Neural progenitor cell (in vitro differentiated cells): ENCODE measurements at regions not wholly inside any gene's neighbourhood (a gene's known extent, or its start where the extent isn't known, plus 50 kb on each side); places are given as distances from the start of the nearest gene placed in this dataset.

Experiments
- DNase-seq: peaks from one replicate; pipeline ENCODE4 v3.0.0-alpha.2; 2016; ENCODE audit warnings: low spot score
- H2AFZ ChIP-seq: fragments of 200-600 bp; sonication (generic); replicated peaks from 2 replicates; pipeline ENCODE4 v1.6.1; 2016; ENCODE audit warnings: antibody characterized with exemption
- H3F3A ChIP-seq: fragments of 200-600 bp; sonication (generic); 2 replicates; pipeline ENCODE4 v1.6.1; 2016; ENCODE audit warnings: antibody characterized with exemption, low read depth
- H3K27ac ChIP-seq: fragments of 200-600 bp; sonication (generic); 2 replicates; pipeline ENCODE4 v1.5.1; 2016; ENCODE audit warnings: mild to moderate bottlenecking
- H3K27me3 ChIP-seq: fragments of 200-600 bp; sonication (generic); 2 replicates; pipeline ENCODE4 v1.6.1; 2016; ENCODE audit warnings: mild to moderate bottlenecking, moderate library complexity
- H3K36me3 ChIP-seq: fragments of 200-600 bp; sonication (generic); 2 replicates; pipeline ENCODE4 v1.5.1; 2016
- H3K4me1 ChIP-seq: fragments of 200-600 bp; sonication (generic); 2 replicates; pipeline ENCODE4 v1.6.1; 2016; ENCODE audit warnings: mixed run types
- H3K4me2 ChIP-seq: fragments of 200-600 bp; sonication (generic); 2 replicates; pipeline ENCODE4 v1.6.1; 2016
- H3K4me3 ChIP-seq: fragments of 200-600 bp; sonication (generic); 2 replicates; pipeline ENCODE4 v1.5.1; 2016
- H3K79me2 ChIP-seq: fragments of 200-600 bp; sonication (generic); 2 replicates; pipeline ENCODE4 v1.6.1; 2016; ENCODE audit warnings: low read depth
- H3K9ac ChIP-seq: fragments of 200-600 bp; sonication (generic); 2 replicates; pipeline ENCODE4 v1.6.1; 2016
- H3K9me3 ChIP-seq: fragments of 200-600 bp; sonication (generic); 2 replicates; pipeline ENCODE4 v1.5.1; 2016; ENCODE audit warnings: low read depth
- H4K20me1 ChIP-seq: fragments of 200-600 bp; sonication (generic); 2 replicates; pipeline ENCODE4 v1.6.1; 2016; ENCODE audit warnings: low read depth
- H3K27ac Mint-ChIP-seq: 3 replicates; pipeline ENCODE4 v1.8.0; 2021; ENCODE audit warnings: mixed read lengths
- H3K27me3 Mint-ChIP-seq: 2 replicates; pipeline ENCODE4 v1.8.0; 2022; ENCODE audit warnings: low read depth, mild to moderate bottlenecking, inconsistent platforms, moderate library complexity, mixed read lengths; ENCODE audit not compliant: insufficient read depth
- H3K36me3 Mint-ChIP-seq: 3 replicates; pipeline ENCODE4 v1.8.0; 2021; ENCODE audit warnings: mixed read lengths
- H3K4me1 Mint-ChIP-seq: 3 replicates; pipeline ENCODE4 v1.8.0; 2021; ENCODE audit warnings: mixed read lengths
- H3K4me3 Mint-ChIP-seq: 3 replicates; pipeline ENCODE4 v1.8.0; 2021; ENCODE audit warnings: mild to moderate bottlenecking, moderate library complexity, mixed read lengths
- H3K9me3 Mint-ChIP-seq: 3 replicates; pipeline ENCODE4 v1.8.0; 2020; ENCODE audit warnings: mixed read lengths
- EZH2 ChIP-seq: fragments of 200-600 bp; sonication (generic); IDR thresholded peaks from 2 replicates; pipeline ENCODE4 v1.6.1; 2017; ENCODE audit warnings: antibody characterized with exemption, mild to moderate bottlenecking, moderate library complexity
- EZH2phosphoT487 ChIP-seq: fragments of 200-600 bp; sonication (generic); IDR thresholded peaks from 2 replicates; pipeline ENCODE4 v1.6.1; 2017; ENCODE audit warnings: antibody characterized with exemption
- TF ChIP-seq, protein P1 (sequence below): fragments of 200-600 bp; sonication (generic); IDR thresholded peaks from 2 replicates; pipeline ENCODE4 v1.5.1; 2017; ENCODE audit warnings: antibody characterized with exemption, mild to moderate bottlenecking

GRCh38 chr4:36556984-36557383 is 275.6 kb downstream of the DTHD1 start:
- Mint-ChIP-seq H3K4me3 (no peak overlapping the region), H3K27me3 (no peaks in the 10 kb centered on the region)
- H3K79me2 ChIP-seq: no peaks in the 10 kb centered on the region

GRCh38 chr4:36568575-36568974 is 287.2 kb downstream of the DTHD1 start:
- no peaks in the 10 kb centered on the region for H3K36me3 Mint-ChIP-seq
- H3K9ac ChIP-seq: no peak overlapping the region
- no peak overlapping the region for H3K27ac Mint-ChIP-seq
- TF ChIP-seq, protein P1, sequence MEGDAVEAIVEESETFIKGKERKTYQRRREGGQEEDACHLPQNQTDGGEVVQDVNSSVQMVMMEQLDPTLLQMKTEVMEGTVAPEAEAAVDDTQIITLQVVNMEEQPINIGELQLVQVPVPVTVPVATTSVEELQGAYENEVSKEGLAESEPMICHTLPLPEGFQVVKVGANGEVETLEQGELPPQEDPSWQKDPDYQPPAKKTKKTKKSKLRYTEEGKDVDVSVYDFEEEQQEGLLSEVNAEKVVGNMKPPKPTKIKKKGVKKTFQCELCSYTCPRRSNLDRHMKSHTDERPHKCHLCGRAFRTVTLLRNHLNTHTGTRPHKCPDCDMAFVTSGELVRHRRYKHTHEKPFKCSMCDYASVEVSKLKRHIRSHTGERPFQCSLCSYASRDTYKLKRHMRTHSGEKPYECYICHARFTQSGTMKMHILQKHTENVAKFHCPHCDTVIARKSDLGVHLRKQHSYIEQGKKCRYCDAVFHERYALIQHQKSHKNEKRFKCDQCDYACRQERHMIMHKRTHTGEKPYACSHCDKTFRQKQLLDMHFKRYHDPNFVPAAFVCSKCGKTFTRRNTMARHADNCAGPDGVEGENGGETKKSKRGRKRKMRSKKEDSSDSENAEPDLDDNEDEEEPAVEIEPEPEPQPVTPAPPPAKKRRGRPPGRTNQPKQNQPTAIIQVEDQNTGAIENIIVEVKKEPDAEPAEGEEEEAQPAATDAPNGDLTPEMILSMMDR: no peak
- TF ChIP-seq EZH2phosphoT487: no peak
- TF ChIP-seq EZH2: no peak
- H3K9me3 Mint-ChIP-seq: no peaks in the 10 kb centered on the region
- H3K4me1 ChIP-seq: no peaks in the 10 kb centered on the region
- no peak overlapping the region for H3K27ac ChIP-seq
- no peaks in the 10 kb centered on the region for H3K4me1 Mint-ChIP-seq
- no peaks in the 10 kb centered on the region for H3K27me3 ChIP-seq
- no peaks in the 10 kb centered on the region for H3K36me3 ChIP-seq
- H2AFZ ChIP-seq: no peak overlapping the region
- H4K20me1 ChIP-seq: no peaks in the 10 kb centered on the region
- peaks cover 6% of the 10 kb centered on the region for H3K27me3 Mint-ChIP-seq
- H3K4me3 Mint-ChIP-seq: no peak overlapping the region
- H3K79me2 ChIP-seq: no peaks in the 10 kb centered on the region
- no peak overlapping the region for H3K4me2 ChIP-seq
- H3K9me3 ChIP-seq: no peaks in the 10 kb centered on the region
- no peak for DNase-seq
- H3F3A ChIP-seq: no peaks in the 10 kb centered on the region
- no peak overlapping the region for H3K4me3 ChIP-seq

More at GRCh38 chr4:36556984-36557383, 275.6 kb downstream of the DTHD1 start:
- DNase-seq: no peak
- Histone ChIP-seq H3K9ac (no peak overlapping the region), H3K27ac (no peak overlapping the region), H2AFZ (no peak overlapping the region), H3K27me3 (no peaks in the 10 kb centered on the region), H3K36me3 (no peaks in the 10 kb centered on the region), H3F3A (peaks cover 6% of the 10 kb centered on the region), H3K9me3 (no peaks in the 10 kb centered on the region), H3K4me2 (no peak overlapping the region), H3K4me3 (no peak overlapping the region), H4K20me1 (no peaks in the 10 kb centered on the region), H3K4me1 (peaks cover 26% of the 10 kb centered on the region)
- H3K9me3 Mint-ChIP-seq: no peaks in the 10 kb centered on the region
- H3K4me1 Mint-ChIP-seq: no peaks in the 10 kb centered on the region
- H3K36me3 Mint-ChIP-seq: no peaks in the 10 kb centered on the region
- TF ChIP-seq, protein P1: no peak
- TF ChIP-seq EZH2: no peak
- TF ChIP-seq EZH2phosphoT487: no peak
- no peak overlapping the region for H3K27ac Mint-ChIP-seq

DNA sequence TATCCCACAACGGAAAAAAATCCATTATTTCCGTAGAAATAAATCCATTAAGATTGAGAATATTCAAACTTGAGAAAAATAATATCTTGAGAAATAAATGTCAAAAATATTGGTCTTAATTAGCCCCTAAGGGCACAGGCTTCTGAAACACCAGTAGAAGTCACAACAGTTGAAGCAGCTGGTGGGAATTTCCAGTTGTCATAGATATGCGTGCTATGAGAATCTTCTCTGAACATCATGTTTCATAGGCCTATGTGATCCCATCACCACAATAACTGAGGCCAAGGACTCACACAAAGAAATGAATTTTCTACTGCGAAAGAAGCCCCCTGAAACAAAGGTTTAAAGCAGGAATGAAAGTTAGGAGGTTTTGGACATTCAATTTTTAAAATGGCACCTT is 292.0 kb downstream of the DTHD1 start:
- Histone ChIP-seq H3F3A (no peaks in the 10 kb centered on the region), H2AFZ (no peak overlapping the region), H3K79me2 (no peaks in the 10 kb centered on the region), H3K9ac (no peak overlapping the region), H3K27me3 (no peaks in the 10 kb centered on the region), H3K4me2 (no peak overlapping the region), H3K36me3 (no peaks in the 10 kb centered on the region), H3K9me3 (no peaks in the 10 kb centered on the region), H3K4me3 (no peak overlapping the region), H3K27ac (no peak overlapping the region), H4K20me1 (no peaks in the 10 kb centered on the region), H3K4me1 (no peaks in the 10 kb centered on the region)
- Mint-ChIP-seq H3K27me3 (no peaks in the 10 kb centered on the region), H3K9me3 (peaks cover 9% of the 10 kb centered on the region), H3K27ac (no peak overlapping the region), H3K36me3 (no peaks in the 10 kb centered on the region), H3K4me1 (no peaks in the 10 kb centered on the region), H3K4me3 (no peak overlapping the region)
- DNase-seq: no peak
- TF ChIP-seq, protein P1: no peak
- TF ChIP-seq EZH2 (no peak), EZH2phosphoT487 (no peak)
